ENCODE measurements at regions not wholly inside any gene's neighbourhood (a gene's known extent, or its start where the extent isn't known, plus 50 kb on each side); places are given as distances from the start of the nearest gene placed in this dataset.

- intact Hi-C loops (cut with micrococcal nuclease; ENCODE audit: unreplicated experiment): no loop called here
- no peak overlapping the region for H2AFZ ChIP-seq
- ChIA-PET POLR2A (ENCODE audit: unreplicated experiment) (no interaction called here), CTCF (no interaction called here)
- no peaks in the 10 kb centered on the region for H3K36me3 ChIP-seq (ENCODE audit: low read depth)
- no peaks in the 10 kb centered on the region for H3K4me1 ChIP-seq (replicated peaks; ENCODE audit: insufficient read depth)
- BruUV-seq (replicated peaks): no TSS peak
- no peak overlapping the region for H3K27ac ChIP-seq
- no peaks in the 10 kb centered on the region for H3F3A ChIP-seq (ENCODE audit: insufficient read depth, low read depth)
- TF ChIP-seq CTCF (conservative IDR thresholded peaks at IDR 0.05) (no peak), EZH2 (IDR thresholded peaks at IDR 0.05; ENCODE audit: low read depth) (no peak)
- H3K27me3 ChIP-seq (ENCODE audit: insufficient read depth, low read depth): no peaks in the 10 kb centered on the region
- H3K9me2 ChIP-seq (ENCODE audit: insufficient read depth): 0 out of 2 replicates have a peak, but pooled peaks cover 5% of the 10 kb centered on the region
- no peak overlapping the region for H3K4me2 ChIP-seq
- H3K4me3 ChIP-seq: no peak overlapping the region
- H3K9me3 ChIP-seq (ENCODE audit: insufficient read depth, low read depth): peaks cover 6% of the 10 kb centered on the region; the same call in 1 of the 2 replicates
- no peaks in the 10 kb centered on the region for H3K79me2 ChIP-seq (ENCODE audit: low read depth)
- no peaks in the 10 kb centered on the region for H4K20me1 ChIP-seq (ENCODE audit: insufficient read depth)
- no peak for DNase-seq
Measured at GRCh38 chr3:25080461-25080860, 347.6 kb upstream of the RARB start.

GRCh38 chr3:25084016-25084415 lies 344.0 kb upstream of the RARB start:
- intact Hi-C loops (cut with micrococcal nuclease; ENCODE audit: unreplicated experiment): no loop called here
- H3K4me1 ChIP-seq (replicated peaks; ENCODE audit: insufficient read depth): no peaks in the 10 kb centered on the region
- H4K20me1 ChIP-seq (ENCODE audit: insufficient read depth): no peaks in the 10 kb centered on the region
- H3K79me2 ChIP-seq (ENCODE audit: low read depth): no peaks in the 10 kb centered on the region
- H3K36me3 ChIP-seq (ENCODE audit: low read depth): no peaks in the 10 kb centered on the region
- H3K27me3 ChIP-seq (ENCODE audit: insufficient read depth, low read depth): no peaks in the 10 kb centered on the region
- ChIA-PET CTCF (no interaction called here), POLR2A (ENCODE audit: unreplicated experiment) (no interaction called here)
- no peak overlapping the region for H3K4me3 ChIP-seq
- no peak overlapping the region for H3K4me2 ChIP-seq
- H3K9me2 ChIP-seq (ENCODE audit: insufficient read depth): peaks cover 4% of the 10 kb centered on the region; the same call in 1 of the 2 replicates
- H3K9me3 ChIP-seq (ENCODE audit: insufficient read depth, low read depth): peaks cover 6% of the 10 kb centered on the region; the same call in 1 of the 2 replicates
- H2AFZ ChIP-seq: 0 out of 2 replicates have a peak overlapping the region, but pooled peaks have one; percentile 48
- no peak overlapping the region for H3K27ac ChIP-seq
- BruUV-seq (replicated peaks): no TSS peak
- TF ChIP-seq CTCF (conservative IDR thresholded peaks at IDR 0.05) (no peak), EZH2 (IDR thresholded peaks at IDR 0.05; ENCODE audit: low read depth) (no peak)
- no peak for DNase-seq
- no peaks in the 10 kb centered on the region for H3F3A ChIP-seq (ENCODE audit: insufficient read depth, low read depth)

GRCh38 chr3:25086721-25087120 lies 341.3 kb upstream of the RARB start:
- DNase-seq: no peak
- Histone ChIP-seq H3K9me2 (ENCODE audit: insufficient read depth) (peaks cover 4% of the 10 kb centered on the region; the same call in 1 of the 2 replicates), H2AFZ (no peak overlapping the region), H3K4me2 (no peak overlapping the region), H3F3A (ENCODE audit: insufficient read depth, low read depth) (no peaks in the 10 kb centered on the region), H3K9me3 (ENCODE audit: insufficient read depth, low read depth) (no peaks in the 10 kb centered on the region), H3K36me3 (ENCODE audit: low read depth) (no peaks in the 10 kb centered on the region), H3K4me1 (replicated peaks; ENCODE audit: insufficient read depth) (no peaks in the 10 kb centered on the region), H3K79me2 (ENCODE audit: low read depth) (no peaks in the 10 kb centered on the region), H4K20me1 (ENCODE audit: insufficient read depth) (no peaks in the 10 kb centered on the region), H3K27me3 (ENCODE audit: insufficient read depth, low read depth) (no peaks in the 10 kb centered on the region), H3K27ac (no peak overlapping the region), H3K4me3 (no peak overlapping the region)
- no TSS peak for BruUV-seq (replicated peaks)
- POLR2A ChIA-PET (ENCODE audit: unreplicated experiment): no interaction called here
- CTCF ChIA-PET: no interaction called here
- TF ChIP-seq CTCF (conservative IDR thresholded peaks at IDR 0.05): no peak
- no peak for TF ChIP-seq EZH2 (IDR thresholded peaks at IDR 0.05; ENCODE audit: low read depth)
- intact Hi-C loops (cut with micrococcal nuclease; ENCODE audit: unreplicated experiment): no loop called here

All from PC-9 (cell line).